ENCODE measurements at regions not wholly inside any gene's neighbourhood (a gene's known extent, or its start where the extent isn't known, plus 50 kb on each side); places are given as distances from the start of the nearest gene placed in this dataset.

GRCh38 chr9:80282766-80283165, 711.0 kb downstream of the TLE4 start:
- TF ChIP-seq CTCF (IDR thresholded peaks at IDR 0.05 in 4 of 5, conservative IDR thresholded peaks at IDR 0.05 in 1 of 5) (no peak), POLR2A (IDR thresholded peaks at IDR 0.05) (no peak)
